Kidney capillary endothelial cell (primary cell): ENCODE measurements at regions not wholly inside any gene's neighbourhood (a gene's known extent, or its start where the extent isn't known, plus 50 kb on each side); places are given as distances from the start of the nearest gene placed in this dataset.
A peak's percentile ranks its signal among the peaks of the same experiment; 100 is the strongest.
"Not testable (repeated sequence)": the region's sequence is repeated elsewhere in the genome, so short reads cannot be mapped to it uniquely, and the experiment has no call there.

Experiments used
- DNase-seq: peaks from one replicate; pipeline ENCODE4 v3.0.0-alpha.2; 2018; ENCODE audit warnings: low spot score

DNA sequence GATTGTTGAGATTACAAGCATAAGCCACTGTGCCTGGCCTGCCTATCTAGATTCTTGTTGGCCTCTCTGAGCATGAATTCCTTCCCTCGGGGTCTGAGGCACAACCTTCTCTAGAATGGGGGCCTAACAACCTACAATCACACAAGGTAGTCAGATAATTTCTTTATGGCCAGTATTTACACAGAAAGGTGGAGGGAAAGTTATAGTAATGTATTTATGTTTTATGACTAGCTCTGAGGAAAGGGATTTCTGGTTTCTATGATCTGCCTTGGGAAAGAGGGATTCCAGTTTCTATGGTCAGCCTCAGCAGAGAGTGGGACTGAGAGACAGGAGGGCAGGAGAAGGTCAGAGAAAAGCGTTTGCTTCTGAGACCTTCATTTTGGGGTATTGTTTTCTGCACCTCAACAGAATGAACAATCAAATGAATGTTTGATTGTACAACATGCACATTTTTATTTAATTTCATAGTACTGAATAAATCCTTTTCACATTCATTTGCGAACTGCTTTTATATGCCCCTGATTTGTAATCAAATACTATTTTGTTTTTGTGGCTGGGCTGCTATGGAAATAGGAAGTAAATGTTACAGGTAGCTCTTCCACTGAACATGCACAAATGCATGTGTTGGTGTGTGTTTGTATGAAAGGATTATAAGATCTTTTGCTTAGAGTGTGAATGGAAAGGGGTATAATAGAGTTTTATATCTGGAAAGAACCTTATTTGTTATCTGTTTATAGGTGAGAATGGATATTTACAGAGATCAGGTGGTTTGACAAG is 499.7 kb upstream of the RGS6 start:
- DNase-seq: no peak

DNA sequence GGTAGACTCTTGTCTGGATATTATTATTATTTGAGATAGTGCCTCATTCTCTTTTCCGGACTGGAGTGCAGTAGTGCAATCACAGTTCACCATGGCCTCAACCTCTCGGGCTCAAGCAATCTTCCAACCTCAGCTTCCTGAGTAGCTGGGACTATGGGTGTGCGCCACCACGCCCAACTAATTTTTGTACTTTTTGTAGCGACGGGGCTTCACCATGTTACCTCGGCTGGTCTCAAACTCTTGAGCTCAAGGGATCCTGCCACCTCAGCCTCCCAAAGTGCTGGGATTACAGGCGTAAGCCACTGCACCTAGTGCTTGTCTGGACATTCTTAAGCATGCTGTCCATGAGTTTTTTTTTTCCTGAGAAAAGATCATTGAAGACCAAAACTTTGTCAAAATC is 498.9 kb upstream of the RGS6 start:
- DNase-seq: no peak

DNA sequence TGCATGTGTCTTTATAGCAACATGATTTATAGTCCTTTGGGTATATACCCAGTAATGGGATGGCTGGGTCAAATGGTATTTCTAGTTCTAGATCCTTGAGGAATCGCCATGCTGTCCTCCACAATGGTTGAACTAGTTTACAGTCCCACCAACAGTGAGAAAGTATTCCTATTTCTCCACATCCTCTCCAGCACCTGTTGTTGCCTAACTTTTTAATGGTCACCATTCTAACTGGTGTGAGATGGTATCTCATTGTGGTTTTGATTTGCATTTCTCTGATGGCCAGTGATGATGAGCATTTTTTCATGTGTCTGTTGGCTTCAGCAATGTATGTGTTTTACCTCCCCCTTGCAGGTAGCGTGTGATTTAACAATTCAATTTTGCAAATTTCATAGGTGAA is 496.6 kb upstream of the RGS6 start:
- DNase-seq: not testable (repeated sequence)

DNA sequence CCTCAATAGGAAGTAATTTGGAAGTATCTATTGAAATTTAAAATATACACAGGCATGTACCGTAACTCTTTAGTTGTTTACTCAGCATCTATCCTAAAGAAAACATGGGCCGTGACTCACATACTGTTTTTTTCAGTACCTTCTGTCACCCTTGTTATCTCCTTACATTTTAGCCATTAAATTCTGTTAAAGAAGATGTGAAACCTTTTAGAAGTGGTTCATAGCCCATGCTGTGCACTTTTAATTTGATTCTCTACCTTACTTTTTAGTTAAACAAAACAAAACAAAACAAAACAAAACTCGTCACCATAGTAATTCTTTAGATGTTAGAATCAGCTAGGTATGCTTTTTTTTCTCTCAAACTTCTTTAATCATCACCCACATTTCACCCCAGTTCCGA is 494.4 kb upstream of the RGS6 start:
- DNase-seq: no peak

DNA sequence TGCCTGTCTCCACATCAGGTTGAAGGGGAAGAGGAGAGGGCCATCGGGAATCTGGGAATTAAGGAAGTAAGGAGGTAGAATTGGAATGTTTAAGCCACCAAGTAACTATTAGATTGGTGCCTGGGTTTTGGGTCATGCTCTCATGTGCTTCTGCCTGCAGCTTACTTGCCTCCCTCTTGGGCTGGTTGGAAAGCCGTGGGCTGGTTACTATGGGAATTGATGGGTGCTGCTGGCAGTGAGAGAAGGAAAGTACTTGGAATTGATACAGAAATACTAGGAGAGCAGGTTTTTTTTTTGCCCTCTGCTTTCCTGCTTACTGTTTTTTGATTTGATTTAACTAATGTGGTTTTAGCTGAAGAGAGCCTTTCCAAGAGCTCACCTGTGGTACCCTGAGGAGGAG is 493.5 kb upstream of the RGS6 start:
- no peak for DNase-seq

DNA sequence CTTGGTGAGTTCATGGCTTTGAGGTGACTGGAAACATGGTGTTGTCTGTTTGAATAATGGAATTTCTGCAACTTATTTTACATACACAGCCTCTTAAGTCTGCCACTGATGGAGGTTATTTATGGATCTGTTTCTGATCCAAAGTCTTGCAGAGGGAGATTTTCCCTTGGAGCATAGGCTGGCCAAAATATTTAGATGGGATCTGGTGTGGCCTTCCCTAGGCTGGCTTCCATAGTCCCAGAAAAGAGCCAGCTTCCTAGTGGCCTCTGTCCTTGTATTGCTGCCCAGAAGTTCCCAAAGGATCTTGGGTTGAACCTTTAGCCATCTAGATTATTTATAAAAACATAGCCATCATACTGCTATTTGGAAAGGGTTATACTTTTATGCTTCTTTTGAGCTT is 491.1 kb upstream of the RGS6 start:
- DNase-seq: no peak

DNA sequence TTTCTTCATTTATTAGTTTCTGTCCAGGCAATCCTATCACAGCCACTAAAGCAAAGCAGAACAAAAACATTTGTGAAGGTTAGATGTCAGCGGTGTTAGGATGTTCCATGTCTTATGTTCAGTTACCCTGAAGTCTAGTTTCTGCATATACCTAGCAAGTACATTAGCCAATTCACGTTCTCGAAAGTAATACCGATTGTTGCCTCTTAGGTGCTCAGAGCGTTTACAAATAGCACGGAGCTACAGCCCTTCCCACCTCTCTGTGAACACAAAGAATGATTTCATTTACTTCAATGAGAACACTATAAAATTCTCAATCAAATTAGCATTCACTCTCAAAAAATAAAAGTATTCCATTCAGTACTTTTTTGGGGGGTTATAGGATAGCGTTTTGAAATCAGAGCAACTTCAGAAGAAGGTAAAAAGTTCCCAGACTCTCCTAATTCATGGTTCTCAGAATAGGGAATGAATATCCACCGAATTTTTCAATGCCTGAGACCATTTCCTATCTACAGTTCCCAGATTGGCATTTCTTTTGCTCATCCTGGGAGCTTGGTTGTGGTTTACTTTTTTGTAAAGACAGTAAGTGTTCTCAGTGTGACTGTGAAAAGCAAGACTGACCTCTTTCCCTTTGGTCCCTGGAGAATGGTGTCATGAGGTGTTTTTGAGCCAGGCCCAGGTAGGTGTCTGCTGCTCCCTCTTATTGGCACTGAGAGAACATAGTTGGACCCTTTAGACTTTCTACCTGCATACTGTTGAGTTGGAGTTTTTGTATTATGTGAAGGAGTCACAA is 488.0 kb upstream of the RGS6 start:
- no peak for DNase-seq

DNA sequence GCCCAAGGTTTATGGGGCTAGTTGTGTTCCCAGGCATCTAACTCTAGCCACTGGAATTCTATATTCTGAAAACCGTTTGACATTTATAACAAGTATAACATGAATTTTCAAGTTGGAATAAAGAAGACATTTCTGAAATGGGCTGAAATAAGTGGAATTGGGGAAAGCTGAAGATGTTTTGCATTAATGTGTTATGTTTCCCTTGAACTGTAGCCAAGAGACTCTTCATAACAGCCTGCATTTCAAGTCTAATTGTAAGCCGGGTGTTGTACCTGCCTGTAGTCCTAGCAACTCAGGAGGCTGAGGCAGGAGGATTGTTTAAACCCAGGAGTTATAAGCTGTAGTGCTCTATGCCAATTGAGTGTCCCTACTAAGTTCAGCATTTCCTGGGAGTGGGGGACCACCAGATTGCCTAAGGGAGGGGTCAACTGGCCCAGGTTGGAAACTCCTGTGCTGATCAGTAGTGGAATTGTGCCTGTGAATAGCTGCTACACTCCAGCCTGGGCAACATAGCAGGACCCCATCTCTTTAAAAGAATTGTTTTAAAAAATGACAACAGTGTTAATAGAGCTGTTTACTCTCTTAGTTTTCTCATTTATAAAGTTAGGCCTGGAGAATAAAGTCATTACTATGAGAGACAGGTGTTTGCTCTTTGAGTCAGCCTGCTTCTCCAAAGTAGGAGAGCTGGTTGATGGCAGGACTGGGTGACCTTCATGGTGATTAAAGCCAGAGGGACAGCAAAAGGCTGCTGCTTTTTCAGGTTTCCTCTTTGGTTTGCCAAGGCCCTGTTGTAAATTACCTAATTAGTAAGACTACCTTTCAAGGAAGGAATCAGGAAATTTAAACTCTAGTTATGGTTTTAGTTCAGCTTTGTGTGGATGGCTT is 483.6 kb upstream of the RGS6 start:
- no peak for DNase-seq

DNA sequence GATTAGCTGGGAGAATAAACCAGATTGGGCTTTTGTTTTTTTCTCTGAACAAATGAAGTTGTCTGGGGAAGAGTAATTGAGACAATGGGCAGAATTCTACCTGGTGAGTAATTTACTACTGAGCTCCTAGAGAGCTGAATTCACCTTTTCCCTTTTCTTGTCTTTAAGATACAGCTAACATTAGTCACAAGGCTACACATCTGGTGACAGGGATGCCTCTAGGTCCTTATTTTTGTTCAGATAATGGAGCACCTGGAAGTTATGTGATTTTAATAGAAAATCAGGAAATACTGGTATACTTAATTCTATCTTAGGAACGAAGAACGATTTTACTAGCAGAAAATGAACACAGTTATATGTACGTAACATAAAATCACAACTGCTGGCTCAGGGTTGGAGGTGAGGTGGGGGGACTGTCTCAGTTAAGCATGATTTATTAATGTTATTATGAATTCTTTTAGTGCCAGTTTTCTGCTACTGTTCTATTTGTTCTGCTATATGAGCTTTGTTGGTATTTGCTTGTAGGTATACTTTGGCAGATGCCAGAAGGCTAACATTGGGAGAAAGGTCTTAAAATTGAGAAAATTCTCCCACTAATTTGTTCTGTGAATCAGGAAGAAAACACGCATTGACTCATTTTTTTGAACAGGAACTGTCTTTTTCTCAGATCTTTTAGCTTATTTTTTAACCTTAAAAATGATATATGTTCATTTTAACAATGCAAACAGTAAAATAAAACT is 482.7 kb upstream of the RGS6 start:
- no peak for DNase-seq

DNA sequence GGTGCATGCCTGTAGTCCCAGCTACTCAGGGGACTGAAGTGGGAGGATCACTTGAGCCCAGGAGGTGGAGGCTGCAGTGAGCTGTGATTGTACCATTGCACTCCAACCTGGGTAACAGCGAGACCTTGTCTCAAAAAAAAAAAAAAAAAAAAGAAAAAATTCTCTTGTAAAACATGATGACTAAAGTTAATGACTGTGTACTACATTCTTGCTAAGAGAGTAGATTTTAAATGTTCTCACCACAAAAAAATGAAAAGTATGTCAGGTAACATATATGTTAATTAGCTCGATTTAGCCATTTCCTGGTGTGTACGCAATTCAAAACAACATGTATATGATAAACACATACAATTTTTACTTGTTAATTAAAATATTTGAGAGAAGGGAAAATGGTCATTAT is 480.7 kb upstream of the RGS6 start:
- no peak for DNase-seq

DNA sequence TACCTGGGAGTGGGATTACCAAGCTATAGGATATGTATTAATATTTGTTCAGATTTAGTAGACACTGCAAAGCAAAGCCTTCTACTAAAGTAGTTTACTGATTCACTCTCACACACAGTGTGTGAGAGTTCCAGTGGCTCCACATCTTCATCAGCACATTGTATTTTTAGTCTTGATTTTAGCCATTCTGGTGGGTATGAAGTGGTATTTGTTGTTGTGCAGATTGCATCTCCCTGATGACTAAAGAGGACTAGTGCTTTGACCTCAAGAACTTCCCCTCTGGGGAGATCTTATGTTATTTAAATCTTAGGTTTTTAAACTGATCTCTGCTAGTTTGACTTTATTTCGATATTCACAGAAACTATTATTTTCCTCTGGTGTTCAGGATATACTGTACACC is 479.7 kb upstream of the RGS6 start:
- DNase-seq: no peak

DNA sequence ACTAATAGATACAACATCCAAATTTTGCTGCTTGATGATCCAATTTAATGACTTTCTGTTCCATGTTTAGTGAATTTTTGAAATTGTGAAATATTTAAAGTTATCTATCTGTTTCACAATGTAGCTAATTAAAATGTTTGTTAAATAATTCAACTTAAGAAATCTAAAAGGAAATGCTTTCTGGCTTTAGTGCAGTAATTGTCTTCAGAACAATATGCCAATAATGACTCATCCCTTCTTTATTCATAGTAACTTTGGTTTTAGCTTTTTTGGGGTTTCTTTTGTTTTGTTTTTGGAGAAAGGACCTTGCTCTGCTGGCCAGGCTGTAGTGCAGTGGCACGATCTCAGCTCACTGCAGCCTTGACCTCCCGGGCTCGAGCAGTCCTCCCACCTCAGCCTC is 479.2 kb upstream of the RGS6 start:
- DNase-seq: peak; percentile 4

DNA sequence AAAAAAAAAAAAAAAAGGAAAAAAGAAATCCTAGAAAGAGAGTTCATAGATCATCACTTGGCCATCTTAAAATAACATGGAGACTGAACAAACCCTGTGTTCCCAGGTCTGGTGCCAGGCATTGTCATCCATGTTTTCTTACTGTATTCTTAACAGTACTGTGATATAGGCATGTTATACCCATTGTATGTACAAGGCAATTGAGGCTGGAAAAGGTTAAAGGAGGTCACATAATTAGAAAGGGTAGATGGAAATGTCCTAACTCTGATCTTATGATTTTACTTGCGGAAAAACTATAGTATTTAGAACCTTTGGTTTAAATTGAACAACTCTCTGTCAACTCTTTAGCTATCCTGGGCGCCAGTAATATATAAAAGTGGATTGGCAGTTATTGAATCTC is 478.2 kb upstream of the RGS6 start:
- DNase-seq: no peak

DNA sequence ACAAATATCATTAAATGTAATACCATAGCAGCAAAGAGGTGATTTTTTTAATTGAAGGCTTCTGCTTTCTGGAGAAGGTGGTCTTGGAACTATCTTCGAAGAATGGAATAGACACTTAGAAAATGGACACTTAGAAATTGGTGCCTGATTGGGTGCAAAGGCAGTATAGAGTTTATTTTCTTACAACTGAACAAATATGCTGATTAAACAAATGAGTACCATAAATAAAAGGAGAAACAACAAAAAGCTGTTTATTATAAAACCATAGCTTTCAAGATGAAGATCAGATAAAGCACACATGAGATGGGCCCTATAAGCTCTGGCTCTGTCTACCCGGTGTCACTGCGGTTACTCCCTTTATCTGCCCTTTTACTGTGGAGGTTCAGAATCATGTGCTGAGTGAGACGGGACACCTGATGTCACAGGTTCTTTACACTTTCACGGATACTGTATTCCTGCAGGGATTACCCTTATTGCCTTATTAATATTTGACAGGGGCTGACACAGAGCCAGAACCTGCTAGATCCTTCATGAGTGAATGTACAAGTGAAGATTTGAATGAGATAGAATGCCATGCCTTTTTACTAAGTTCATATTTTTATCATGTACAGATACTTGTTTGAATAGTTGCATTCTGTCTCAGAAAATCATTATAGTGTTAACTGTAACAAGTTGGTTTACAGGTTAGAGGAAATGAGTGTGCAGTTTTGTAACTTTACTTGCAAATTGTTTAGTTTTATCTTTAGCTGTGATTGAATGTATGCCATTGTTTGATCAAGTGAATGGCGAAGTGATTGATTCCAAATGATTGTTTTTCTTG is 477.5 kb upstream of the RGS6 start:
- DNase-seq: no peak

DNA sequence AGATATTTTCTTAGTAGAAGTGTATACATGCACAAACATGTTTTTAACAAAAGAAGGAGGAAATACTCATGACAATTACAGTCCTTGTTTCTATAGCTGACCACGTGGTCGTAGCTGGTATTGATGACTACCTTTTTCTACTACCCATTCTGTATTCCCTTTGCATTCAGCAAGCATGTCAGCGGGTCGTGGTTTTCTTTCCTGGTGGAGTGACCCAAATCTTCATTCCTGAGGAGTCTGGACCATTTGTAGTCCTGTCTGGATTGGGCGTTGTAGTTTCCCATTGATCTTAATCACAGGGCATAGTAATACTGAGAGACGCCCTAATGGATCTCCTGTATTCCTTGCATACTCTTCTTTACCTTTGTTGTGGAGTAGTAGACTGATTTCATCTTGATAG is 472.1 kb upstream of the RGS6 start:
- no peak for DNase-seq

DNA sequence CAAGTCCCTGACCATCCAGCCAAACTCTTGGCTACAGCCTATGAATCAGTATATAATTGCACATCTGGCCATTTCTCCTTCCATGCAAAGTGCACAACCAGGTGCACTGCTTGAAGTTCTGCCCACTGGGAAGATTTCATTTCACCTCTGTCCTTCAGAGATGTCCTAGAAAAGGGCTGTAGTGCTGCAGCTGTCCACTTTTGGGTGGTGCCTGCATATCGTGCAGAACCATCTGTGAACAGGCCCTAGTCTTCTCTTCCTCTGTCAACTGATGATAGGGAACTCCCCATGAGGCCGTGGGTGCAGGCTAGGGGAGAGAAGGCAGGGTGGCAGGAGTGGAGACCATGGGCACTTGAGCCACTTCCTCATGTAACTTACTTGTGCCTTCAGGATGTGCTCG is 470.6 kb upstream of the RGS6 start:
- DNase-seq: not testable (repeated sequence)

DNA sequence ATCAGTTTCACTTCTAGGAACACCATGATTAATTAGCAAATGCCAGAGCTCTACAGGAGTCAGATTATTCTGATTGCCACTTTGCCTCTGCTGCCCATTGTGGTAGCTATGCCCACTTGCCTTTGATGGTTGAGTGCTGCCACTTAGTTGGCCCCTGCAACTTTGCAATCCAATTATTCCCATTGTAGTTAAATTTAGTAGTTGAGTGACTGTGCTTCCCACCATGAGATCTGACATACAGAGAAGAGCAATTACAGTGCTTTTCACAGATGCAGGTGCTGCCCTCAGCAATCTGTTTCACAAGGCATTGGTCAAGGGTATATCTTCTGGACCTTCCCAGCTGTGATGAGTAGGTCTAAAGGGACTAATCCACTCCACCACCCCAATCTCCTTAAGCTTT is 468.4 kb upstream of the RGS6 start:
- DNase-seq: no peak

DNA sequence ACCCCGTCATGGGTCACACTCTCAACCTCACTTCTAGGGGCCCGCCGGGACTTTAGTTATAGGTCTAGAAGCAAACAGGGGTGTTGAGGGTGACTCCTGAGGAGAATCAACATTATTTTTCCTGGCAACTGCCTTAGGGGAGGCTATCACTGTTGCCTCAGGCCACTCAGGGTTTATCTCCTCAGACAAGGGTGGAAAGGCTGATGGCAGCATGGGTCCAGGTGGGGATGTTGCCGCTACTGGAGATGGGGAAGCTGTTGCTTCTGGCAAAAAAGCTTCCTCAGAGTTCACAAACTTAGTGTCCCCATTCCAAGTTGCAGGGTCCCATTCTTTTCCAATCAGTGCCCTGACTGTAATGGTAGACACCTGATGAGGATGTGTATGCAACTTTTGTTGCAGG is 467.4 kb upstream of the RGS6 start:
- no peak for DNase-seq

DNA sequence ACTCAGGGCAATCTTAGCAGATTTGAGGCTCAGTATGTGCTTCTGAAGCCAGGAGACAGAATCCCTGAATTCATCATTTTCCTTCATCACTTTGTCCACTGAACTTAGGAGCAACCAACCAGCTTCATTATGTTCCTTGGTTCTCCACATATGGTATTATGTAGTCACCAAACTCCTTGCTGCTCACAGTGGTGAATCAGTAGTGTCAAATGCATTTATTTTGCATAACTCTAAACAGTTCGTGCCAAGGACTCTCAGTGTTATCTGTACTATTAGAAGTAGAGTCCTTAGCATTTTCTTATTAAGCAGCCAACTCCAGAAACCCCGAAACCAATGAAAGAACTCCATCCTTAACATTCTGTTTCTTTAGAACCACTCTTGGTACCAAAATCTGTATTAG is 466.9 kb upstream of the RGS6 start:
- DNase-seq: no peak

DNA sequence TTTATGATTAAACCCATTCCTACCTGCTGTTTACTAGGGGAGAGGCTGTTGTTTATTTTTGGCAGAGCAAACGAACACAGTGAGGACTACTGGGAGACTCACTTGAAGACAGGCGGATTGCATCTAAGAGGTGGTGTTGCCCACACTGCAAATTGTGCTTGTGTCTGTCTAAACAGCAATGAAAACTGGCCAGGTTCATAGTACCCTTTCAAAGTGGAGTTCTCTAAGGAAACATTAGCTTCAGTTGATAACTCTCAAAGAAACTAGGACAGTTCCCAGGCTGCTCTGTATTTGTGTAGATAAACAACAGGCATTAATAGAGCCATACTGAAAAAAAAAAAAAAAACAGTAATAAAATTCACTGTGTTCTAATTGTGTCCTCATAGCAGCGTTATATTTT is 466.0 kb upstream of the RGS6 start:
- DNase-seq: no peak

DNA sequence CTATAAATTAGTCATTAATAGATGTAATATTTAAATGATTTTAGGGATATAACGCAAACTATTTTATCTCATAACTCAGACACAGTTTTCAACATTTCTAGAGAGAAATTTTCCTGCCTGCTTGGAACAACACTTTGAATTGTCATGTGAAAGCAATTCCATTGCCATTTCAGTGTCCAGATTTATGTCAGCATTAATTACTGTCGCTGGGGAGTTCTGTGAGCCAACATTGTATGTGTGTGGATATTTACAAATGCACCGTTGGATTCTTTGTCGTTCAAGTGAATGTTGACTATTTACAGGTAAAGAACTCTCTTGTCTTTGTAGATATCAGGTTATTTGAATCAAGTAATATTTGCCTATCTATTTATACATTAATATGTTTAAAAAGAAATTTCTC is 465.3 kb upstream of the RGS6 start:
- no peak for DNase-seq
